ENCODE measurements at regions not wholly inside any gene's neighbourhood (a gene's known extent, or its start where the extent isn't known, plus 50 kb on each side); places are given as distances from the start of the nearest gene placed in this dataset.

GRCh38 chr2:18907937-18908336, 318.6 kb upstream of the NT5C1B start:
- TF ChIP-seq EP300 (IDR thresholded peaks at IDR 0.05), result no peak
- TF ChIP-seq CTCF (IDR thresholded peaks at IDR 0.05), result no peak

All from ovary (tissue), 3 donors.